COR-L47 (cell line): ENCODE measurements at regions not wholly inside any gene's neighbourhood (a gene's known extent, or its start where the extent isn't known, plus 50 kb on each side); places are given as distances from the start of the nearest gene placed in this dataset.
"Not testable (repeated sequence)": the region's sequence is repeated elsewhere in the genome, so short reads cannot be mapped to it uniquely, and the experiment has no call there.

Source experiments
- DNase-seq: peaks from one replicate; lab custom pipeline; 2025; lab: John Stamatoyannopoulos, UW

DNA sequence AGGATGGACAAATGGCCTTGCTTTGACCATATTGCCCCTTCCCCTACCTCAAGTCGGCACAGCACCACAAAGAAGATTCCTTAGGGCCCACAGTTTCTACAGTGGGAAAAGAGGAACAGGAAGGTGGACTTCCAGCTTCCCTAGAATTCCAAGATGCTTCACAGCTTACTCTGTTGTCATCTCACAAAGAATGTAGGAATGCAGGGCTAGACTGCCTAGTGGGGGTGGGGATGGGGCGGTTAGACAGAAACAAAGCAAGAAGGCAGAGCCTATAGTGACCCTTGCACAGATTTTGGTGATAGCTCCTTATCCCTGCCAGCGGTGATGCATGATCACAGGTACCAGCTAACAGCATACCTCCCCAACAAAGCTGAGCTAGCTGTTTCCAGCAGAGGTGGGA lies 607.6 kb upstream of the MAN1A1 start:
- no peak for DNase-seq

DNA sequence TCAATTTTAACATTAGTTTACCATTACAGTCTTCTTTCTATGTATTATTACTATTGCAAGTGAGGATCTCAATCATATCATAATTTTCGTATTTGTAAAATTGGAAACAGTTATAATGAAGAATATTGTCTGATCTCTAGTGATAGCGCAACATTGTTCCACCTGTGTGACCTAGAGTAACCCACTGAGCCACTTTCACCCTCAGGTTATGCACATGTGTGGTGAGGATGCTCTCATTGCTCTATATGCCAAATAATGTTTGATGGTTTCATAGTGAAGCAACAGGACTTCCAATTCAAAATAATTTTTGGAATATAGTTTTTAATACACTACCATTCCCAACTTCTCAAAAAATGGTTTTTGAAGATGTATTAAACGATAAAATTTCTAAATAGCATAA lies 603.1 kb upstream of the MAN1A1 start:
- DNase-seq = no peak

DNA sequence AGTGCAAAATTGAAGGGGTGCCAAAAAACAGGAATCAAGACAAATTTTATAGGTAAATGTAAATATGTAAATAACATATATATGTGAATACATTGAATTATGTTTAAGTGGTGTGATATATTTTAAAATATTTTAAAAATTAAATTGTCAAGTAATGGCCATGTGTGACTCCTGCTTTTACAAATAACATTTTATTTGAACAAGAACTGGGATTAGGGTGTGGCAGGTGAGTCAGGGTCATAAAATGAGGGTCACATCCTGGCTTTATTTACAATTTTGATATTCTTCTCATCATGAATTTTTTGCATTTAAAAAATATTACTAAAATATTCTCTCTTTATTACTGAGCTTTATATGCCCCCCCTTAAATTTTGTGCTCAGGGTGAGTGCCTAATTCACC lies 601.1 kb upstream of the MAN1A1 start:
- DNase-seq = no peak

DNA sequence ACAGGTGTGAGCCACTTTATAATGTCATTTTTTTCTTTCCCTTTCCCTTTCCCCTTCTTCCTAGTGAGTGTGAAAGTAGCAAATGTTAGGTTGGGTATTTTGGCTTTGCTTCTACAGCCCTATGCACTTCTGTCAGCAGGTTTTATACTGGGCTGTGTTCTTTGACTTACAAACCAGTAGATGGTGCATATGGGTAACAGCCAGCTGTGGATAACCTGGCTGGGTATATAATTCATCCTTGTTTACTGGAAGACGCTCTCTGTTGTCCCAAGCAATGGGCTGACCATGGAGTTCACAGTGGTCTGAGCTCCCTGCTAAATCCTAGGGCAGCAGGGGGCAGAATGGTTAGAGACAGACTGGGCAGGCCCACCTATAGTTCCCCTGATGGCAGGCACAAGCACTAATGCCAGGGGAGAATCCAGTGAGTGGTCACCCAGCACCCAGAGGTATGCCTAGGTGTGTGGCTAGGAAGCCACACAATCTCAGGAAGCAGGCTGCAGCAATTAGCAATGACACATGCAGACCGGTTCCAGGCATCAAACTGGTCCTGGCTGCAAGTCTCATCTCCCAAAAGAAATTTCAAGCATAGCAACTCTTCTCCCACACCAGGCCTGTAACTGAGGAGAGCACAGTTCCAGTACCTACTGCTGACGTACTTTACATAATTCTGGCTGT lies 592.7 kb upstream of the MAN1A1 start:
- DNase-seq = no peak

DNA sequence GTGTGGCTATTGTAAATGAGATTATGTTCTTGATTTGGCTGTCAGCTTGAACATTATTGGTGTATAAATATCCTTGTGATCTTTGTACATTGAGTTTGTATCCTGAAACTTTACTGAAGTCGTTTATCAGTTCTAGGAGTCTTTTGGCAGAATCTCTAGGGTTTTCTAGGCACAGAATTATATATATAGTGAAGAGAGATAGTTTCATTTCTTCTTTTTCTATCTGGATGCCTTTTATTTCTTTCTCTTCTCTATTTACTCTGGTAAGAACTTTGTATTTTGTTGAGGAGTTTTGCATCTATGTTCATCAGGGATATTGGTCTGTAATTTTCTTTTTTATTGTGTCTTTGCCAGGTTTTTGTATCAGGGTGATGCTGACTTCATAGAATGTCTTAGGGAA lies 589.2 kb upstream of the MAN1A1 start:
- no peak for DNase-seq

DNA sequence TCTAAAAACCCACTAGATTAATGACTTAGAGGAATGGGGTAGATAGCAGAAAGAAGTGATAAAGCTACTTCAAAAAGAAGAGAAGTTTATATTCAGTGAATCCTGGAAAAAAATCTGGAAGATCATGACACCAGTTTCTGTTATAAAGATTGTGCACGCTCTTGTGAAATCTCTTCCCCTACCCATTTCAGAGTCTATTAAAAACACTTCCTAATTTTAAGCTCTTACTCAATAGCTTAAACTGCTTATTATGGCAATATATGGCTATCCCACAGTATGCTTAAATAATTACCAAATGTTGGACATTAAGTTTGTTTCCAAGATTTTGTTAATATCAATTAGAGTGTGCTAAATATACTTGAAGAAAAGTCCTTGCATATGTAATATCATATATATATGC lies 585.3 kb upstream of the MAN1A1 start:
- no peak for DNase-seq

DNA sequence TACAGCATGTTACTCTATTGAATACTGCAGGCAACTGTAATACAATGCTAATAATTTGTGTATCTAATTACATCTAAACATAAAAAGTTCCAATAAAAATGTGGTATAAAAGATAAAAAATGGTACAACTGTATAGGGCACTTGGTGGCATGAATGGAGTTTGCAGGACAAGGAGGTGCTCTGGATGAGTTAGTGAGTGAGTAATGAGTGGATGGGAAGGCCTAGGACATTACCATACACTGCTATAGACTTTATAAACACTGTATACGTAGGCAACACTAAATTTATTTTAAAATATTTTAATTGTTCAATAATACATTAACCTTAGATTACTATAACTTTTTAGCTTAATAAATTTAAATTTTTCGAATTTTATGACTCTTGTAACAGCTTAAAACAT lies 579.6 kb upstream of the MAN1A1 start:
- no peak for DNase-seq

DNA sequence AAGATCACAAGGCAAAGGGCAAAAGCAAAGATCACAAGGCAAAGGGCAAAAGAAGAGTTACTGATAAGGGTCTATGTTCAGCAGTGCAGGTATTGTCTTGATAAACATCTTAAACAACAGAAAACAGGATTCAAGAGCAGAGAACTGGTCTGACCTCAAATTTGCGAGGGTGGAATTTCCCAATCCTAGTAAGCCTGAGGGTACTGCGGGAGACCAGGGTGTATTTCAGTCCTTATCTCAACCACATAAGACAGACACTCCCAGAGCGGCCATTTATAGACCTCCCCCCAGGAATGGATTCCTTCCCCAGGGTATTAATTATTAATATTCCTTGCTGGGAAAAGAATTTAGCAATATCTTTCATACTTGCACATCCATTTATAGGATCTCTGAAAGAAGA lies 575.3 kb upstream of the MAN1A1 start:
- not testable (repeated sequence) for DNase-seq

DNA sequence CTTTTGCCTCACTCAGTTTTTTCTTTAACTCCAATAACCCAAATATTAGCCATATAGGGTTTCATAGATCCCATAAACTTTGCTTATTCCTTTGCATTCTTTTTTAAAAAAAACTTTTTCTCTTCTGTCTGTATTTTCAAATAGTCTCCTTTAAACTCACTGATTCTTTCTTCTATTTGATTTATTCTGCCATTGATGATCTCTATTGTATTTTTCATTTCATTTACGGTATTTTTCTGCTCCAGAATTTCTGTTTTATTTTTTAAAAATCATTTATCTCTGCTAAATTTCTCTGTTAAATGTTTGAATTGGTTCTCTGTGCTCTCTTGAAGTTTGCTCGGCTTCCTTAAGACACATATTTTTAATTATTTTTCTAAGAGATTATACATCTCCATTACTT lies 573.3 kb upstream of the MAN1A1 start:
- no peak for DNase-seq

DNA sequence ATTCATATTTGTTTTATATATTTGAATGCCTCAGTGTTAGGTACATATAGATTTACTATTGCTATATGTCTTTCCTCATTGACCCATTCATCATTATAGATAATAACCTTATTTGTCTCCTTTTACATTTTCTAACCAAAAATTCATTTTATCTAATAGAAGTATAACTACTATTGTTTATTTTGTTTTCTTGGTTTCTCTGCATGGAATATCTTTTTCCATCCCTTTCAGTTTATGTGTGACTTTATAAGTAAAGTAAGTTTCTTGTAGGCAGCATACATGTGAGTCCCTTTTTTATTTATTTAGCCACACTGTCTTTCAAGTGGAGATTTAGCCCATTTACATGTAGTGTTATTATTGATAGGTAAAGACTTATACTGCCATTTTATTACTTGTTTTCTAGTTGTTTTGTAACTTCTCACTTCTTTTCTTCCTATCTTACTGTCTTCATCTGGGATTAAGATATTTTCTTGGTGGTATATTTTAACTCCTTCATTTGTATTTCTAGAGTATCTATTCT lies 572.0 kb upstream of the MAN1A1 start:
- DNase-seq = no peak

DNA sequence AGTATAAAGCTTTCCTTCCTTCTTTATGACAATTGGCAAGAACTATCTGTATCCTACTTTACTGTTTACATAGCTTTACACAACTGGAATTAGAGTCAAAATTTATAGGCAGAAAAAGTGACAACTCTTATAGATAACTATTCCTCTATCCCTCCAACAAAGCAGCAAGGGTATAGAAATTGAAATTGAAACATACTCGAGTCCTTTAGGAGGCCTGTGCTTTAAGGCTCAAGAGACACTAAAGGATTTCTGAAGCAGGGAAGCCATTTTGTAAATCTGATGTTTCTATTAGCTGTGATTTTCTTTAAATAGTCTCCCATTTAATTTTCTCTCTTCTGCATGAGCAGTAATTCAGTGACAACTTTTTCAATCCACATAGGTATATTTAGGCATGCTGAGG lies 567.6 kb upstream of the MAN1A1 start:
- no peak for DNase-seq

DNA sequence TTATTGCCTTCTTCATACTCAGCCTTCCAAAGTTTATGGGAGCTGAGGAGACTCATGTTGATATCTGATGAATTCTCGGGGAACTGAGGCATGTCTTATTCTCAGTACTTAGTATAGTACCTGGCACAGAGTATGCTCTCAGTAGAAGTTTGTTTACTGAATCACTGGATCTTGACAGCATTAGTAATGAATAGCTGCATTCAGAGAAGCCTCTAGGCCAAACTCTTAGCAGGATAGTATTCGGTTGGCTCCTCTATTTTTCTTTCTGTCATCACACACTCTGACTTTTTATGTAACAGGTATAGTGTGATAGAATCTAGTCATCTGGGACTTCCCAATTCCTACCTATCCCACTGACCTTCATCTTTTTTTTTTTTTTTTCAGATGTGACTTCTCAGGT lies 566.4 kb upstream of the MAN1A1 start:
- no peak for DNase-seq

DNA sequence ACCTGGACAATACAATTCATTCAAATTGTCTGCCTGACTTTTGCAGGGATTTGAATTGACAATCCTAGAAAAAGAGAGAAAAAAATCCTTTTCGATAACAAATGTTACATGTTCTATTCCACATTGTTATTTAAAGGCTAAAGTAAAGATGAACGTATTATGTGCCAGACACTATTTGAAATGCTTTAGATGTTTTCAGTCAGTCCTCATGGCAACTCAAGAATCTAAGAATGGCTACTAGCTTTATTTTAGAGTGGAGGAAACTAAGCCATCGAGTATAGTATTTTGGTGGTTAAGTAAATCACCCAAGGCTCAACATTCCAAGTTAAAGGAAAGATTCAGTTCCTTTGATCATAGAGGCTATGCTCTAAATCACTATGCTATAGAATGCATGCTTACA lies 558.6 kb upstream of the MAN1A1 start:
- no peak for DNase-seq

DNA sequence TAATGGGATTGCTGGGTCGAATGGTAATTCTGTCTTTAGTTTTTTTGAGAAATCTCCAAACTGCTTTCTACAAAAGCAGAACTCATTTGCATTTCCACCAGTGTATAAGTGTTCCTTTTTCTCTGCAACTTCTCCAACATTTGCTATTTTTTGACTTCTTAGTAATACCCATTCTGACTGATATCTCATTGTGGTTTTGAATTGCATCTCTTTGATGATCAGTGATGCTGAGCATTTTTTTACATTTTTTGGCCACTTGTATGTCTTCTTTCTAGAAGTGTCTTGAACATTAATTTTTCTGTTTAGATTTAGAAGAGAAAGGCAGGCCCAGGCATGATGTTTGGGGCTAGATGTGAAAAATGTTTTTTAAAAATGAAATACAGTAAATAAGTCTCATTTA lies 553.1 kb upstream of the MAN1A1 start:
- no peak for DNase-seq

DNA sequence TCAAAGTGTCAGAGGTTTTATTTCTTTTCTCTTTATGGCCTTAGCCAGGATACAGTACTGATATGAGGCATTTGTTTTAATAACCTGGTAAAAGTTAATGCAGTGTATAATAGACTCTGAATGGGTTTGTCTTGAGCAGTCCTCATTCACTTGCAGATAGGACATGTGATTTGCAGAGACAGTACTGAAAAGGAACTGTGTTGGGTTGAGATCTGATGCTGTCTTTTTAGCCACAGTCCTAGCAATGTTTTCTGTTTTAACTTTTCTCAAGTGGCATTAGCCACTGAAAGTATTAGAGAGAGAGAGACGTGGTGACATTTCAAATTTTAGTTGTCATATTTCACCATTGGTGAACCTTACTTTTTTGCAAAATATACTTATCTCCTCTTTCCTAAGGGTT lies 547.2 kb upstream of the MAN1A1 start:
- DNase-seq = no peak

DNA sequence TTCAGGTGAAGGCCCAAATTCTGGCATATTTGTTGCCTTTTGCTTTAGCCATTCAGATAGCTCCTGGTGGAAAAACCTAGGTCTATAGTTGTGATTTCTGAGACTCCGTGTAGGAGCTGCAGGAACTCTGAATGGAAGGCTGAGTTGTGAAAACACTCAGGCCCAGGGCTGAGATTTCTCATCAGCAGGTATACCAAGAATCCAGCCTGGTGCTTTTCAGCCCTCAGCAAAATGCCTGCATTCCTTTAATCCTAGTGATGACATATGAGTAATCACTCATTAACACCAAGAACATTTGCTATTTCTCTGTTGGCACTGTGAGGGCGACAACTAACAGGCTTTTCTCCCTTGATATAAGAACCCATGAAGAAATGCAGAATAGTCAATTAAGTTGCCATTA lies 546.1 kb upstream of the MAN1A1 start:
- no peak for DNase-seq

DNA sequence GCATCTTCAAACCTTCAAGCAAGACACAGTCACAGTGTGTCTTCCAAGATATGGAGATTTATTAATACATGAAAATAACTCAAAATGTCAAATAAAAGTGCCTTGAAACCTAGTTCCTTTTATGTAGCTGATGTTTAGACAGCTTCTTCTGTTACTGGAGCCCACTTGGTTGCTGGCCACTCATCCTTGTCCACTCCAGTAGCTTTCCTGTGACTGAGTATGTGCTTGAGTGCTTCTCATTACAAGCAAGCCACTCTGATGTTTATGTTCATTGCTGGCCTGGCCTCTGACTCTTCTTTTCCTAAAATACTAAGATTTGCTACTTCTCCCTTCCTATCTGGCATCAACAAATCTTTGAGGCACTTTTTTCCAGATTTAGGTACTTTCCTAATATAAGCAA lies 545.2 kb upstream of the MAN1A1 start:
- no peak for DNase-seq

DNA sequence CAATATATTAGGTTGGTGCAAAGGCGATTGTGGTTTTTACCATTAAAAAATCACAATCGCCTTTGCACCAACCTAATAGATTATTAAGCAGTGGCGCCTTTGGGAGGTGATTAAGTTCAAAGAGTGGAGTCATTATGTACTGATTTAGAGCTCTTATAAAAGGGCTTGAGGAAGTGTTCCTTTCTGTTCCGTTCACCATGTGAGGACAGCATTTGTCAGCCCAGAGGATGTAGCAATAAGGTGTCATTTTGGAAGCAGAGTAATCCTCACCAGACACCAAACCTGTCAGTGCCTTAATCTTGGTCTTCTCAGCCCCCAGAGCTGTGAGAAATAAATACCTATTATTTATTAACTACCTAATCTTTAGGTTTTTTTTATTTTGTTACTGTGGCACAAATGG lies 542.1 kb upstream of the MAN1A1 start:
- no peak for DNase-seq

DNA sequence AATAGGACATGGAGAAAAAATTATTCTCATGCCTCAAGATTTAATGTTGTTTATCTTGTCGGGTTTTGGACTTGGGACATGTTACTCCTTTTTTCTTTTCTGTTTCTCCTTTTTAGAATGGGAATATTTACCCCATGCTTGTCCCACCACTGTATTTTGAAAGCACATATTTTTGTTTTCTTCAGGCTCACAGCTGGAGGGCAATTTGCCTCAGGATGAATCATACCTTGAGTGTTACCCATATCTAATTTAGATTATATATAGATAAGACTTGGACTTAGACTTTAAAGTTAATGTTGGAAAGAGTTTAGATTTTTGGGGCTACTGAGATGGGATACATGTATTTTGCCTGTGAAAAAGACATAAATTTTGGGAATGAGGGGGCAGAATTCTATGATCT lies 541.6 kb upstream of the MAN1A1 start:
- DNase-seq = no peak

DNA sequence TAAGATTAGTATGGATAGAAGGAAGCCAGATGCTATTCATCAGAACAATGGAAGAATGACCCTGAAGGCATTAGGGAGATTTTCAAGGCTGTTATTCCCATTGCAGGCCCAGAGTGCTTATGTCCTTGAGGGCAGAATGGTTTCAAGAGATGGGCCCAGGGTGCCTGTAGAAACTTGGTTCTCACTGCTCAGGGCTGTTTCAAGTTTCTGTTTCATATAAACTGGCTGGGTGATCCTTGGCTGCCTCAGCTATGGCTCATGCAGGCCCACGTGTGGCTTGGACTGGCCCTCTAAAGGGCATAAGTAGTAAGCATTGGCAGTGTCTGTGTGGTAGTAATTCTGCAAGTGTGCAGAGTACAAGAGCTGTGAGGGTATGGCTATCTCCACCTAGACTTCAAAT lies 540.9 kb upstream of the MAN1A1 start:
- DNase-seq = no peak

DNA sequence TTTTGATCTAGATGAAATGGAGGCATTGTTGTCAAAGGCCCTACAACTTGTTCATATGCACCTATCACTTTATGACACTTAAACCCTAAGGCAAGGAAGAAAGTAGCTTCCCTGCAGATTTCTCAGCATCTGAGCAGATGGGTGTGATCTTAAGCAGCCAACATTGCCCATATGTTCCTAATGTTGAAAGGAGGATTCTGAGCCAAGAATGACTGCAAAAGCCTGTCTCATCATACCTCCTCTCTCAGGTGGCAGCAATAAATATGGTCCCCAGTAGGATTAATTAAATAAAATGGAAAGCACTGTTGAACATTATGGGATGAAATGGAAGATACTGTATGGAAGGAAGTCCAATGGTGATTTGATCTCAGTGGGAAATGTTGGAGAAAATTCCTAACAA lies 538.1 kb upstream of the MAN1A1 start:
- DNase-seq = no peak

DNA sequence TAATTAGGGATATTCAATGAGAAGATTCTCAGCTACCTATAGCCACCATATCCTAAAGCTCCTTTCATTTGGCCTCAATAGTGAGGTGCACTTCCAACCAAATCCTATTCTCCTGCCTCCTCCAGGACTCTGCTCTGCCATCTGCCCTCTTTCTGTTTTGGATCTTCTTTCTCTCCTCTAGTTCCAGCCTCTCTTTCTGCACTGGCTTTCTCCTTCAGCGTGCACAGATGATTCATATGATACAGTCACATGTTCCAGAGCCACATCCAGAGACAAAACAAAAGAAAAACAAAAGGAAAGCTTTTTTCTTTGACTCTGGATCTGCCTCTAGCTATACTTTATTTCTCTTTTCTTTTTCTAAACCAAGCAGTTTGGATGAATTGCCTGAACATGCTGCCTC lies 531.9 kb upstream of the MAN1A1 start:
- no peak for DNase-seq

DNA sequence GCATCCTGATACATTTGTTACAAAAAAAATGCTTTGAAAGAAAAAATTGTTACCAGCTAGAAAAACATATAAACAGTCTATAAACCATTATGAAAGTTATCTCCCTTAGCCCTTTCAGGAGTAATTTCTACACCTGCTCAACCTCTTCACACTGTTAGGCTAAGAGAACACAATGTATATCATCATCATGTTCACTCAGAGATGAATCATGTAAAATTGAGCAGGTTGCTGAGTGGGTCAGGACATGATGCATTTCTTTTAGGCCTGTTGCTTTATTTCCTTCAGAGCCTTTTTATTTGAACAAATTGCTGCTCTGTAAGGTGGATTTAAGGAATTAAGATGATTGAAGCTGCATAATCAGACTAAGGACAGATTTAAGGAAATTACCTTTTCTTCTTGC lies 531.3 kb upstream of the MAN1A1 start:
- DNase-seq = no peak

DNA sequence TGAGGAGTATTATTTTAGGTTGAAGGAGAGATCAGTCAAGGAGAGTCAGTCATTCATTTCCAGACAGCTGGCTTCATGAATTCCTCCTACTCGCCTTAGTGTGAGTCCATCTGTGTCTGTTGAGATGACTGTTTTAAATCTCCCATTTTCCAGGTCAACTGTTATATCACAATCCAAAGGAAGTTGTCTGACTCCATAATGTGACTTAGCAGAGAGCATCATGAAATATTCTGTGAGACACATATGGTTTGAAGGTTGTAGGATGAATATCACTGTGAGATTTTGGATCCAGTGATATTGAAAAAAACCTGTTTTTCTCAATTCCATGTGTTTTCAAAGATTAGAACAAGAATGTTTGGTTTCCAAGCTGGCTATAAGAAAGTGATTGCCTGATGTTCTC lies 530.2 kb upstream of the MAN1A1 start:
- DNase-seq = no peak

DNA sequence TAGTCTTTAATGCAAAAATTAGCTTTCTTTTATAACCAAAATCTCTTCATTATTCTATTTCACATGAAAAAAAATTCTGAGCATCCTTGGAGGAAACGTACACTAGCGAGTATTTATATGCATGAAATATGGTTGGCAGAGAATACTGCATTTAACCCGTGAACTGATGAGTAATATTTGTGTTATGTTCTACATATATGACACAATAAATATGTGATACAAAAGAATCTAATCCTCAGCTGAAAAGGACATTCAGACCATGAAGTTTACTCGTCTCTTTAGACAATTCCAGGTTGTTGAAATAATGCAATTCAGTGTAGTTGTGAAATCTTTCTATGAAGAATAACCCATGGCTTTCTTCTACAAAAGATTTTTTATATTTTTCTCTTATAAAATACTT lies 524.8 kb upstream of the MAN1A1 start:
- DNase-seq = no peak
